ENCODE measurements at regions not wholly inside any gene's neighbourhood (a gene's known extent, or its start where the extent isn't known, plus 50 kb on each side); places are given as distances from the start of the nearest gene placed in this dataset.
"Not testable (repeated sequence)": the region's sequence is repeated elsewhere in the genome, so short reads cannot be mapped to it uniquely, and the experiment has no call there.

- no peak for TF ChIP-seq CTCF (IDR thresholded peaks at IDR 0.05; ENCODE audit: low read depth, low read length)
- DNase-seq (ENCODE audit: extremely low read depth, low read depth) = no peak
These were observed 147.9 kb downstream of the TPBG start for GRCh38 chr6:82511546-82511945.

GRCh38 chr6:82517896-82518295 is 154.3 kb downstream of the TPBG start:
- not testable (repeated sequence) for DNase-seq (ENCODE audit: extremely low read depth, low read depth)

- TF ChIP-seq CTCF (IDR thresholded peaks at IDR 0.05; ENCODE audit: low read depth, low read length) = no peak
- DNase-seq (ENCODE audit: extremely low read depth, low read depth) = no peak
These were observed 157.8 kb downstream of the TPBG start for GRCh38 chr6:82521369-82521768.

GRCh38 chr6:82521861-82522260 is 158.2 kb downstream of the TPBG start:
- no peak for TF ChIP-seq CTCF (IDR thresholded peaks at IDR 0.05; ENCODE audit: low read depth, low read length)
- no peak for DNase-seq (ENCODE audit: extremely low read depth, low read depth)

- DNase-seq (ENCODE audit: extremely low read depth, low read depth) = no peak
- no peak for TF ChIP-seq CTCF (IDR thresholded peaks at IDR 0.05; ENCODE audit: low read depth, low read length)
These were observed 160.4 kb downstream of the TPBG start for GRCh38 chr6:82524031-82524430.

GRCh38 chr6:82525775-82526495 is 162.3 kb downstream of the TPBG start:
- no peak for DNase-seq (ENCODE audit: extremely low read depth, low read depth)
- TF ChIP-seq CTCF (IDR thresholded peaks at IDR 0.05; ENCODE audit: low read depth, low read length) = no peak

GRCh38 chr6:82529960-82530460 is 166.4 kb downstream of the TPBG start:
- DNase-seq (ENCODE audit: extremely low read depth, low read depth) = not testable (repeated sequence)

- no peak for DNase-seq (ENCODE audit: extremely low read depth, low read depth)
- TF ChIP-seq CTCF (IDR thresholded peaks at IDR 0.05; ENCODE audit: low read depth, low read length) = no peak
These were observed 171.3 kb downstream of the TPBG start for GRCh38 chr6:82534876-82535275.

- DNase-seq (ENCODE audit: extremely low read depth, low read depth) = not testable (repeated sequence)
These were observed 185.9 kb downstream of the TPBG start for GRCh38 chr6:82549480-82549879.

- DNase-seq (ENCODE audit: extremely low read depth, low read depth) = not testable (repeated sequence)
These were observed 187.7 kb downstream of the TPBG start for GRCh38 chr6:82551311-82551710.
